IMR-90 (cell line): ENCODE measurements at regions not wholly inside any gene's neighbourhood (a gene's known extent, or its start where the extent isn't known, plus 50 kb on each side); places are given as distances from the start of the nearest gene placed in this dataset.

Experiments
- ATAC-seq: fragments of 200-7000 bp; cut with Tn5 transposase; 2 replicates; pipeline ENCODE4 v1.9.1; 2020; ENCODE audit warnings: low read depth, mild to moderate bottlenecking, moderate library complexity
- BruUV-seq: library from RNA; stranded (reverse); fragments of 400-500 nt; replicated peaks from 2 replicates; lab custom pipeline; 2021; lab: Mats Ljungman, UMichigan
- CTCF ChIA-PET: fragments of 300-600 bp; formaldehyde crosslinking; extraction: SDS; loops from one replicate; lab custom pipeline; 2021; ENCODE audit warnings: antibody characterized with exemption; lab: Yijun Ruan, JAX
- POLR2A ChIA-PET: fragments of 300-600 bp; sonication (Branson Sonifier 250); formaldehyde crosslinking; loops from one replicate; lab custom pipeline; 2022; ENCODE audit warnings: antibody characterized with exemption; ENCODE audit not compliant: unreplicated experiment; lab: Charles Lee
- DNase-seq: peaks from one replicate; pipeline ENCODE4 v3.0.0; 2013
- H2AFZ ChIP-seq: replicated peaks from 2 replicates; pipeline ENCODE3; 2013; ENCODE audit warnings: low read length, mild to moderate bottlenecking; ENCODE audit not compliant: poor library complexity
- H2AK5ac ChIP-seq: 2 replicates; pipeline ENCODE4 v1.6.1; 2013; ENCODE audit warnings: low read depth, low read length, inconsistent platforms
- H2AK9ac ChIP-seq: replicated peaks from 2 replicates; pipeline ENCODE3; 2013; ENCODE audit warnings: mild to moderate bottlenecking, low read depth, low read length, moderate library complexity; ENCODE audit not compliant: poor library complexity
- H2BK120ac ChIP-seq: 2 replicates; pipeline ENCODE4 v1.6.1; 2013; ENCODE audit warnings: low read depth, low read length, inconsistent platforms
- H2BK15ac ChIP-seq: 3 replicates; pipeline ENCODE4 v1.6.1; 2013; ENCODE audit warnings: low read depth, low read length, inconsistent platforms
- H2BK20ac ChIP-seq: 2 replicates; pipeline ENCODE4 v1.6.1; 2013; ENCODE audit warnings: low read depth, mild to moderate bottlenecking, inconsistent platforms, low read length, moderate library complexity
- H2BK5ac ChIP-seq: 2 replicates; pipeline ENCODE4 v1.6.1; 2013; ENCODE audit warnings: mild to moderate bottlenecking, low read depth, low read length, inconsistent platforms; ENCODE audit not compliant: poor library complexity, severe bottlenecking
- H3K14ac ChIP-seq: replicated peaks from 2 replicates; pipeline ENCODE4 v1.6.1; 2013; ENCODE audit warnings: low read depth, low read length, inconsistent platforms
- H3K18ac ChIP-seq: 2 replicates; pipeline ENCODE4 v1.6.1; 2013; ENCODE audit warnings: low read depth, low read length, control low read depth
- H3K23ac ChIP-seq: 2 replicates; pipeline ENCODE4 v1.6.1; 2013; ENCODE audit warnings: low read depth, low read length, inconsistent platforms
- H3K27ac ChIP-seq: 2 replicates; pipeline ENCODE4 v1.5.1; 2013; ENCODE audit warnings: mild to moderate bottlenecking, control low read depth, low read length; ENCODE audit not compliant: insufficient read depth
- H3K27me3 ChIP-seq: 2 replicates; pipeline ENCODE4 v1.6.1; 2013; ENCODE audit warnings: low read length; ENCODE audit not compliant: control insufficient read depth, insufficient read depth
- H3K36me3 ChIP-seq: 2 replicates; pipeline ENCODE4 v1.6.1; 2013; ENCODE audit warnings: low read length, mixed read lengths; ENCODE audit not compliant: control insufficient read depth, insufficient read depth
- H3K4ac ChIP-seq: 2 replicates; pipeline ENCODE4 v1.6.1; 2013; ENCODE audit warnings: low read depth, low read length, inconsistent platforms
- H3K4me1 ChIP-seq: 2 replicates; pipeline ENCODE4 v1.6.1; 2013; ENCODE audit warnings: low read length, mixed read lengths; ENCODE audit not compliant: control insufficient read depth, insufficient read depth
- H3K4me2 ChIP-seq: 2 replicates; pipeline ENCODE4 v1.6.1; 2013; ENCODE audit warnings: low read depth, mild to moderate bottlenecking, control low read depth, low read length, moderate library complexity
- H3K4me3 ChIP-seq: 2 replicates; pipeline ENCODE4 v1.5.1; 2013; ENCODE audit warnings: low read depth, mild to moderate bottlenecking, control low read depth, low read length, moderate library complexity; ENCODE audit not compliant: insufficient read depth
- H3K56ac ChIP-seq: 2 replicates; pipeline ENCODE4 v1.6.1; 2013; ENCODE audit warnings: low read length, inconsistent platforms; ENCODE audit not compliant: insufficient read depth; ENCODE audit errors: extremely low read depth
- H3K79me1 ChIP-seq, 2 experiments: 2 replicates each; pipeline ENCODE4 v1.6.1; 2013; ENCODE audit warnings: low read length in 2 of 2, inconsistent platforms in 1 of 2, low read depth in 1 of 2
- H3K9ac ChIP-seq: 2 replicates; pipeline ENCODE4 v1.6.1; 2013; ENCODE audit warnings: low read depth, low read length, control low read depth
- H3K9me1 ChIP-seq: 2 replicates; pipeline ENCODE4 v1.6.1; 2013; ENCODE audit warnings: low read length, inconsistent platforms; ENCODE audit not compliant: insufficient read depth
- H3K9me3 ChIP-seq: 2 replicates; pipeline ENCODE4 v1.6.1; 2013; ENCODE audit warnings: low read length; ENCODE audit not compliant: control insufficient read depth, insufficient read depth
- H4K20me1 ChIP-seq: 2 replicates; pipeline ENCODE4 v1.6.1; 2013; ENCODE audit warnings: low read length, inconsistent platforms; ENCODE audit not compliant: insufficient read depth
- H4K5ac ChIP-seq: 2 replicates; pipeline ENCODE4 v1.6.1; 2013; ENCODE audit warnings: mild to moderate bottlenecking, low read depth, low read length, control low read depth
- H4K8ac ChIP-seq, 2 experiments: 2 replicates each; pipeline ENCODE4 v1.6.1; 2013; ENCODE audit warnings: low read depth in 2 of 2, low read length in 2 of 2, control low read depth in 1 of 2, inconsistent platforms in 1 of 2
- H4K91ac ChIP-seq: 2 replicates; pipeline ENCODE4 v1.6.1; 2013; ENCODE audit warnings: low read depth, low read length, inconsistent platforms; ENCODE audit not compliant: insufficient read depth
- BHLHE40 ChIP-seq: fragments of 150-350 bp; IDR thresholded peaks from 2 replicates; pipeline ENCODE4 v1.6.1; 2016; ENCODE audit warnings: mild to moderate bottlenecking, low read depth, low read length
- CEBPB ChIP-seq: IDR thresholded peaks from 2 replicates; pipeline ENCODE4 v1.6.1; 2012; ENCODE audit warnings: low read depth, low read length, improper control_type of control experiment
- CHD1 ChIP-seq: IDR thresholded peaks from 2 replicates; pipeline ENCODE4 v1.6.1; 2012; ENCODE audit warnings: low read depth, low read length, improper control_type of control experiment
- FOS ChIP-seq: fragments of 150-350 bp; IDR thresholded peaks from 2 replicates; pipeline ENCODE4 v1.6.1; 2016; ENCODE audit warnings: low read depth, low read length
- MAFK ChIP-seq: IDR thresholded peaks from 2 replicates; pipeline ENCODE4 v1.6.1; 2012; ENCODE audit warnings: low read depth, low read length, improper control_type of control experiment
- MAZ ChIP-seq: IDR thresholded peaks from 2 replicates; pipeline ENCODE4 v1.6.1; 2012; ENCODE audit warnings: low read depth, mild to moderate bottlenecking, low read length, improper control_type of control experiment, moderate library complexity, borderline replicate concordance
- MXI1 ChIP-seq: IDR thresholded peaks from 2 replicates; pipeline ENCODE4 v1.6.1; 2012; ENCODE audit warnings: low read depth, mild to moderate bottlenecking, low read length, moderate library complexity, borderline replicate concordance
- NFE2L2 ChIP-seq: fragments of 150-350 bp; IDR thresholded peaks from 2 replicates; pipeline ENCODE4 v1.6.1; 2016; ENCODE audit warnings: low read depth, mild to moderate bottlenecking, low read length
- POLR2A ChIP-seq: IDR thresholded peaks from 2 replicates; pipeline ENCODE4 v1.6.1; 2012; ENCODE audit warnings: mild to moderate bottlenecking, low read depth, low read length
- RAD21 ChIP-seq: IDR thresholded peaks from 2 replicates; pipeline ENCODE4 v1.6.1; 2012; ENCODE audit warnings: low read length, improper control_type of control experiment
- RCOR1 ChIP-seq: IDR thresholded peaks from 2 replicates; pipeline ENCODE4 v1.6.1; 2012; ENCODE audit warnings: mild to moderate bottlenecking, low read length, improper control_type of control experiment; ENCODE audit not compliant: insufficient replicate concordance
- RFX5 ChIP-seq: IDR thresholded peaks from 2 replicates; pipeline ENCODE4 v1.8.0; 2012; ENCODE audit warnings: low read depth, mild to moderate bottlenecking, low read length, moderate library complexity
- SMC3 ChIP-seq: fragments of 150-350 bp; IDR thresholded peaks from 2 replicates; pipeline ENCODE4 v1.6.1; 2016; ENCODE audit warnings: low read depth, mild to moderate bottlenecking, antibody characterized with exemption, low read length, moderate library complexity
- WGBS, 2 experiments: methylation state at CpG; one replicate each; pipeline versions ENCODE4 v1.1.5 to v1.1.7; 2013; ENCODE audit warnings: missing lambda C conversion rate in 2 of 2; ENCODE audit not compliant: insufficient read length in 1 of 2; ENCODE audit errors: extremely low coverage in 2 of 2; 5-methylcytosine and 5-hydroxymethylcytosine counted together
- dilution Hi-C: fragments of 300-500 bp; cut with HindIII; formaldehyde crosslinking; loops from one replicate; pipeline ENCODE4 v1.14.3; 2018; ENCODE audit warnings: low sequenced_read_pairs; ENCODE audit not compliant: unreplicated experiment
- in situ Hi-C: fragments of 300-500 bp; cut with MboI; formaldehyde crosslinking; loops from 3 replicates; pipeline ENCODE4 v1.14.3; 2019; ENCODE audit warnings: low sequenced_read_pairs, inconsistent platforms, mixed read lengths
- intact Hi-C: fragments of 100-400 bp; cut with micrococcal nuclease; formaldehyde crosslinking; loops from 2 replicates; pipeline ENCODE4 v1.10.0; 2022
- TF ChIP-seq, protein P1 (sequence below): fragments of 150-350 bp; IDR thresholded peaks from 2 replicates; pipeline ENCODE4 v1.6.1; 2017; ENCODE audit warnings: mild to moderate bottlenecking, antibody characterized with exemption, low read length, low read depth
- TF ChIP-seq, protein P2 (sequence below): fragments of 150-350 bp; IDR thresholded peaks from 2 replicates; pipeline ENCODE4 v1.6.1; 2016; ENCODE audit warnings: low read depth, mild to moderate bottlenecking, low read length, moderate library complexity, borderline replicate concordance
- TF ChIP-seq, protein P3 (sequence below): conservative IDR thresholded peaks from 2 replicates; pipeline ENCODE4 v1.5.1; 2012; ENCODE audit warnings: mild to moderate bottlenecking, low read depth, low read length, improper control_type of control experiment

DNA sequence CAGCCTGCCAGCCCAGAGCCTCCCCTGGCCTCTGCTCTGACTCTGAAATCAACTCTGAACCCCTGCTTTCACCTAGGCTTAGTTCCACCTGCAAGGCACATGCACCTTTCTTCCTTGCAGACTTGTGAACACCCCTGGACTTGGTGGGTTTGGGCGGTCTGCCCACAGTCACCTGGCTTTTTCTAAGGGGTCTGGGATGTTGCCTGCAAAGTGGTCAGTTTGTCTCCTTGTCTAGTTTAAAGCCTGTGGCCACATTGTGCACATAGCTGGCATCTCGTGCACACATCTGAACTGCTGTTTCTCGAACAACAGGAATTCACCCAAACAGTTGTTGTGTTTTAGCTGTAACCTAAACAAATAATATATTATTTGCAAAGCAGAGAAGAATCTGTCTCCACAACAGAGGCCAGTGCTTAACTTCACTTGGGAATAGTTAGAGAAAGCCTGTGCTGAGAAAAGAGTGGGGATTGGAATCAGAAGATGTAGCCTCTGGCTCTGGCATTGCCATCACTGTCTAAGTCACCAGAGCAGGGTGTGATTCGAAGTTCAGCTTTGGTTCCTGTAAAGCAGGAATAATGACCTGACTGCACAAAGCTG is 108.5 kb downstream of the TMEM18 start:
- no peak overlapping the region for H3K14ac ChIP-seq
- H3K27ac ChIP-seq = no peak overlapping the region
- H3K4me3 ChIP-seq = no peak overlapping the region
- POLR2A ChIA-PET = no interaction called here
- H2AK5ac ChIP-seq = no peak overlapping the region
- no peak overlapping the region for H3K4me2 ChIP-seq
- H3K4me1 ChIP-seq = no peaks in the 10 kb centered on the region
- TF ChIP-seq MAZ = no peak
- no peak for TF ChIP-seq CHD1
- TF ChIP-seq, protein P1, sequence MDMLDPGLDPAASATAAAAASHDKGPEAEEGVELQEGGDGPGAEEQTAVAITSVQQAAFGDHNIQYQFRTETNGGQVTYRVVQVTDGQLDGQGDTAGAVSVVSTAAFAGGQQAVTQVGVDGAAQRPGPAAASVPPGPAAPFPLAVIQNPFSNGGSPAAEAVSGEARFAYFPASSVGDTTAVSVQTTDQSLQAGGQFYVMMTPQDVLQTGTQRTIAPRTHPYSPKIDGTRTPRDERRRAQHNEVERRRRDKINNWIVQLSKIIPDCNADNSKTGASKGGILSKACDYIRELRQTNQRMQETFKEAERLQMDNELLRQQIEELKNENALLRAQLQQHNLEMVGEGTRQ = no peak
- TF ChIP-seq RAD21 = no peak
- no peak for TF ChIP-seq SMC3
- TF ChIP-seq BHLHE40 = no peak
- TF ChIP-seq FOS = no peak
- TF ChIP-seq POLR2A = no peak
- no peak for TF ChIP-seq CEBPB
- TF ChIP-seq RCOR1 = no peak
- TF ChIP-seq NFE2L2 = no peak
- TF ChIP-seq, protein P2, sequence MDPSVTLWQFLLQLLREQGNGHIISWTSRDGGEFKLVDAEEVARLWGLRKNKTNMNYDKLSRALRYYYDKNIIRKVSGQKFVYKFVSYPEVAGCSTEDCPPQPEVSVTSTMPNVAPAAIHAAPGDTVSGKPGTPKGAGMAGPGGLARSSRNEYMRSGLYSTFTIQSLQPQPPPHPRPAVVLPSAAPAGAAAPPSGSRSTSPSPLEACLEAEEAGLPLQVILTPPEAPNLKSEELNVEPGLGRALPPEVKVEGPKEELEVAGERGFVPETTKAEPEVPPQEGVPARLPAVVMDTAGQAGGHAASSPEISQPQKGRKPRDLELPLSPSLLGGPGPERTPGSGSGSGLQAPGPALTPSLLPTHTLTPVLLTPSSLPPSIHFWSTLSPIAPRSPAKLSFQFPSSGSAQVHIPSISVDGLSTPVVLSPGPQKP = no peak
- TF ChIP-seq MAFK = no peak
- TF ChIP-seq, protein P3, sequence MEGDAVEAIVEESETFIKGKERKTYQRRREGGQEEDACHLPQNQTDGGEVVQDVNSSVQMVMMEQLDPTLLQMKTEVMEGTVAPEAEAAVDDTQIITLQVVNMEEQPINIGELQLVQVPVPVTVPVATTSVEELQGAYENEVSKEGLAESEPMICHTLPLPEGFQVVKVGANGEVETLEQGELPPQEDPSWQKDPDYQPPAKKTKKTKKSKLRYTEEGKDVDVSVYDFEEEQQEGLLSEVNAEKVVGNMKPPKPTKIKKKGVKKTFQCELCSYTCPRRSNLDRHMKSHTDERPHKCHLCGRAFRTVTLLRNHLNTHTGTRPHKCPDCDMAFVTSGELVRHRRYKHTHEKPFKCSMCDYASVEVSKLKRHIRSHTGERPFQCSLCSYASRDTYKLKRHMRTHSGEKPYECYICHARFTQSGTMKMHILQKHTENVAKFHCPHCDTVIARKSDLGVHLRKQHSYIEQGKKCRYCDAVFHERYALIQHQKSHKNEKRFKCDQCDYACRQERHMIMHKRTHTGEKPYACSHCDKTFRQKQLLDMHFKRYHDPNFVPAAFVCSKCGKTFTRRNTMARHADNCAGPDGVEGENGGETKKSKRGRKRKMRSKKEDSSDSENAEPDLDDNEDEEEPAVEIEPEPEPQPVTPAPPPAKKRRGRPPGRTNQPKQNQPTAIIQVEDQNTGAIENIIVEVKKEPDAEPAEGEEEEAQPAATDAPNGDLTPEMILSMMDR = no peak
- no peak for TF ChIP-seq MXI1
- TF ChIP-seq RFX5 = no peak
- H4K8ac ChIP-seq = no peak overlapping the region
- no peak overlapping the region for H2BK20ac ChIP-seq
- no peaks in the 10 kb centered on the region for H3K79me1 ChIP-seq
- H4K91ac ChIP-seq = no peak overlapping the region
- H3K9me1 ChIP-seq = no peaks in the 10 kb centered on the region
- no TSS peak for BruUV-seq
- H2BK120ac ChIP-seq = no peak overlapping the region
- H2AFZ ChIP-seq = no peak overlapping the region
- no peaks in the 10 kb centered on the region for H4K20me1 ChIP-seq
- no peak overlapping the region for H3K4ac ChIP-seq
- H3K9ac ChIP-seq = no peak overlapping the region
- no peak overlapping the region for H2BK15ac ChIP-seq
- ATAC-seq = no peak
- H3K36me3 ChIP-seq = no peaks in the 10 kb centered on the region
- intact Hi-C loops = no loop called here
- H3K56ac ChIP-seq = no peak overlapping the region
- no peak overlapping the region for H4K5ac ChIP-seq
- in situ Hi-C loops = no loop called here
- H3K18ac ChIP-seq = no peak overlapping the region
- no peaks in the 10 kb centered on the region for H3K27me3 ChIP-seq
- no CpG with 5 or more reads among the region's 4 CpGs for WGBS, 2 experiments
- H2AK9ac ChIP-seq = no peak overlapping the region
- peaks cover 38% of the 10 kb centered on the region for H3K9me3 ChIP-seq
- no peak overlapping the region for H3K23ac ChIP-seq
- DNase-seq = no peak
- CTCF ChIA-PET = no interaction called here
- dilution Hi-C loops = no loop called here
- no peak overlapping the region for H2BK5ac ChIP-seq
